ENCODE measurements at regions not wholly inside any gene's neighbourhood (a gene's known extent, or its start where the extent isn't known, plus 50 kb on each side); places are given as distances from the start of the nearest gene placed in this dataset.
A peak's percentile ranks its signal among the peaks of the same experiment; 100 is the strongest.
"Not testable (repeated sequence)": the region's sequence is repeated elsewhere in the genome, so short reads cannot be mapped to it uniquely, and the experiment has no call there.

- Histone ChIP-seq H3K79me2 (ENCODE audit: control insufficient read depth, insufficient read depth, low read length, unreplicated experiment) (no peaks in the 10 kb centered on the region), H3K4me3 (ENCODE audit: low read depth, low read length) (no peak overlapping the region), H3K27ac (ENCODE audit: low read depth, low read length) (no peak overlapping the region), H3K27me3 (ENCODE audit: insufficient read depth, low read length) (no peaks in the 10 kb centered on the region), H2AFZ (ENCODE audit: low read length, unreplicated experiment) (no peak overlapping the region), H3K4me1 (ENCODE audit: control insufficient read depth, insufficient read depth, low read length, unreplicated experiment) (no peaks in the 10 kb centered on the region), H3K36me3 (ENCODE audit: insufficient read depth, low read length) (no peaks in the 10 kb centered on the region)
These were observed 272.4 kb downstream of the RND3 start for GRCh38 chr2:150215041-150215440.

- Histone ChIP-seq H3K4me1 (ENCODE audit: control insufficient read depth, insufficient read depth, low read length, unreplicated experiment) (no peaks in the 10 kb centered on the region), H3K79me2 (ENCODE audit: control insufficient read depth, insufficient read depth, low read length, unreplicated experiment) (no peaks in the 10 kb centered on the region), H3K27ac (ENCODE audit: low read depth, low read length) (no peak overlapping the region), H3K27me3 (ENCODE audit: insufficient read depth, low read length) (no peaks in the 10 kb centered on the region), H3K4me3 (ENCODE audit: low read depth, low read length) (no peak overlapping the region), H2AFZ (ENCODE audit: low read length, unreplicated experiment) (no peak overlapping the region), H3K36me3 (ENCODE audit: insufficient read depth, low read length) (no peaks in the 10 kb centered on the region)
These were observed 272.8 kb downstream of the RND3 start for GRCh38 chr2:150214626-150215025.

- Histone ChIP-seq H3K4me3 (ENCODE audit: low read depth, low read length) (no peak overlapping the region), H3K27me3 (ENCODE audit: insufficient read depth, low read length) (no peaks in the 10 kb centered on the region), H3K79me2 (ENCODE audit: control insufficient read depth, insufficient read depth, low read length, unreplicated experiment) (no peaks in the 10 kb centered on the region), H3K27ac (ENCODE audit: low read depth, low read length) (no peak overlapping the region), H2AFZ (ENCODE audit: low read length, unreplicated experiment) (no peak overlapping the region), H3K36me3 (ENCODE audit: insufficient read depth, low read length) (no peaks in the 10 kb centered on the region), H3K4me1 (ENCODE audit: control insufficient read depth, insufficient read depth, low read length, unreplicated experiment) (no peaks in the 10 kb centered on the region)
These were observed 274.7 kb downstream of the RND3 start for GRCh38 chr2:150212722-150213171.

- Histone ChIP-seq H3K27ac (ENCODE audit: low read depth, low read length) (no peak overlapping the region), H3K27me3 (ENCODE audit: insufficient read depth, low read length) (no peaks in the 10 kb centered on the region), H3K79me2 (ENCODE audit: control insufficient read depth, insufficient read depth, low read length, unreplicated experiment) (no peaks in the 10 kb centered on the region), H3K36me3 (ENCODE audit: insufficient read depth, low read length) (no peaks in the 10 kb centered on the region), H3K4me3 (ENCODE audit: low read depth, low read length) (no peak overlapping the region), H3K4me1 (ENCODE audit: control insufficient read depth, insufficient read depth, low read length, unreplicated experiment) (no peaks in the 10 kb centered on the region), H2AFZ (ENCODE audit: low read length, unreplicated experiment) (no peak overlapping the region)
These were observed 276.3 kb downstream of the RND3 start for GRCh38 chr2:150211164-150211631.

- no peaks in the 10 kb centered on the region for H3K27me3 ChIP-seq (ENCODE audit: insufficient read depth, low read length)
- no peak overlapping the region for H2AFZ ChIP-seq (ENCODE audit: low read length, unreplicated experiment)
- no peaks in the 10 kb centered on the region for H3K79me2 ChIP-seq (ENCODE audit: control insufficient read depth, insufficient read depth, low read length, unreplicated experiment)
- no peaks in the 10 kb centered on the region for H3K36me3 ChIP-seq (ENCODE audit: insufficient read depth, low read length)
- peaks cover 4% of the 10 kb centered on the region for H3K4me1 ChIP-seq (ENCODE audit: control insufficient read depth, insufficient read depth, low read length, unreplicated experiment)
- no peak overlapping the region for H3K4me3 ChIP-seq (ENCODE audit: low read depth, low read length)
- H3K27ac ChIP-seq (ENCODE audit: low read depth, low read length) = no peak overlapping the region
These were observed 277.7 kb downstream of the RND3 start for GRCh38 chr2:150209746-150210145.

- no peaks in the 10 kb centered on the region for H3K36me3 ChIP-seq (ENCODE audit: insufficient read depth, low read length)
- no peak overlapping the region for H2AFZ ChIP-seq (ENCODE audit: low read length, unreplicated experiment)
- H3K27me3 ChIP-seq (ENCODE audit: insufficient read depth, low read length) = no peaks in the 10 kb centered on the region
- peaks cover 12% of the 10 kb centered on the region for H3K4me1 ChIP-seq (ENCODE audit: control insufficient read depth, insufficient read depth, low read length, unreplicated experiment)
- H3K27ac ChIP-seq (ENCODE audit: low read depth, low read length) = no peak overlapping the region
- no peaks in the 10 kb centered on the region for H3K79me2 ChIP-seq (ENCODE audit: control insufficient read depth, insufficient read depth, low read length, unreplicated experiment)
- no peak overlapping the region for H3K4me3 ChIP-seq (ENCODE audit: low read depth, low read length)
These were observed 278.8 kb downstream of the RND3 start for GRCh38 chr2:150208689-150209088.

GRCh38 chr2:150207979-150208378 is 279.5 kb downstream of the RND3 start:
- H3K27ac ChIP-seq (ENCODE audit: low read depth, low read length) = no peak overlapping the region
- H3K27me3 ChIP-seq (ENCODE audit: insufficient read depth, low read length) = no peaks in the 10 kb centered on the region
- H3K4me1 ChIP-seq (ENCODE audit: control insufficient read depth, insufficient read depth, low read length, unreplicated experiment) = peaks cover 12% of the 10 kb centered on the region

GRCh38 chr2:150204451-150204850 is 283.0 kb downstream of the RND3 start:
- peak overlapping the region; percentile 59 for H2AFZ ChIP-seq (ENCODE audit: low read length, unreplicated experiment)
- H3K27ac ChIP-seq (ENCODE audit: low read depth, low read length) = peak overlapping the region; percentile 67

More at GRCh38 chr2:150207979-150208378, 279.5 kb downstream of the RND3 start:
- no peak overlapping the region for H2AFZ ChIP-seq (ENCODE audit: low read length, unreplicated experiment)
- H3K4me3 ChIP-seq (ENCODE audit: low read depth, low read length) = no peak overlapping the region
- no peaks in the 10 kb centered on the region for H3K36me3 ChIP-seq (ENCODE audit: insufficient read depth, low read length)
- H3K79me2 ChIP-seq (ENCODE audit: control insufficient read depth, insufficient read depth, low read length, unreplicated experiment) = no peaks in the 10 kb centered on the region

GRCh38 chr2:150194816-150195215 is 292.7 kb downstream of the RND3 start:
- not testable (repeated sequence) for H2AFZ ChIP-seq (ENCODE audit: low read length, unreplicated experiment); H3K4me3 ChIP-seq (ENCODE audit: low read depth, low read length); H3K27ac ChIP-seq (ENCODE audit: low read depth, low read length)

More at GRCh38 chr2:150204451-150204850, 283.0 kb downstream of the RND3 start:
- Histone ChIP-seq H3K79me2 (ENCODE audit: control insufficient read depth, insufficient read depth, low read length, unreplicated experiment) (no peaks in the 10 kb centered on the region), H3K36me3 (ENCODE audit: insufficient read depth, low read length) (no peaks in the 10 kb centered on the region), H3K27me3 (ENCODE audit: insufficient read depth, low read length) (no peaks in the 10 kb centered on the region), H3K4me1 (ENCODE audit: control insufficient read depth, insufficient read depth, low read length, unreplicated experiment) (peaks cover 12% of the 10 kb centered on the region), H3K4me3 (ENCODE audit: low read depth, low read length) (no peak overlapping the region)

GRCh38 chr2:150192701-150193100 is 294.8 kb downstream of the RND3 start:
- H3K4me1 ChIP-seq (ENCODE audit: control insufficient read depth, insufficient read depth, low read length, unreplicated experiment) = peaks cover 3% of the 10 kb centered on the region
- no peak overlapping the region for H3K4me3 ChIP-seq (ENCODE audit: low read depth, low read length)
- H3K79me2 ChIP-seq (ENCODE audit: control insufficient read depth, insufficient read depth, low read length, unreplicated experiment) = no peaks in the 10 kb centered on the region
- no peak overlapping the region for H3K27ac ChIP-seq (ENCODE audit: low read depth, low read length)
- H3K27me3 ChIP-seq (ENCODE audit: insufficient read depth, low read length) = no peaks in the 10 kb centered on the region
- no peaks in the 10 kb centered on the region for H3K36me3 ChIP-seq (ENCODE audit: insufficient read depth, low read length)
- no peak overlapping the region for H2AFZ ChIP-seq (ENCODE audit: low read length, unreplicated experiment)

More at GRCh38 chr2:150194816-150195215, 292.7 kb downstream of the RND3 start:
- not testable (repeated sequence) for H3K36me3 ChIP-seq (ENCODE audit: insufficient read depth, low read length); H3K4me1 ChIP-seq (ENCODE audit: control insufficient read depth, insufficient read depth, low read length, unreplicated experiment); H3K27me3 ChIP-seq (ENCODE audit: insufficient read depth, low read length); H3K79me2 ChIP-seq (ENCODE audit: control insufficient read depth, insufficient read depth, low read length, unreplicated experiment)

- Histone ChIP-seq H3K79me2 (ENCODE audit: control insufficient read depth, insufficient read depth, low read length, unreplicated experiment) (no peaks in the 10 kb centered on the region), H3K4me1 (ENCODE audit: control insufficient read depth, insufficient read depth, low read length, unreplicated experiment) (peaks cover 3% of the 10 kb centered on the region), H3K36me3 (ENCODE audit: insufficient read depth, low read length) (no peaks in the 10 kb centered on the region), H3K27ac (ENCODE audit: low read depth, low read length) (no peak overlapping the region), H3K27me3 (ENCODE audit: insufficient read depth, low read length) (no peaks in the 10 kb centered on the region), H2AFZ (ENCODE audit: low read length, unreplicated experiment) (no peak overlapping the region), H3K4me3 (ENCODE audit: low read depth, low read length) (no peak overlapping the region)
These were observed 296.1 kb downstream of the RND3 start for GRCh38 chr2:150191349-150191748.

All from ACC112 (cell line).